HG02884 (cell line): ENCODE measurements at regions not wholly inside any gene's neighbourhood (a gene's known extent, or its start where the extent isn't known, plus 50 kb on each side); places are given as distances from the start of the nearest gene placed in this dataset.

Experiments
- ATAC-seq: cut with Tn5 transposase; IDR thresholded peaks from one replicate; pipeline ENCODE4 v1.9.1; 2021; ENCODE audit warnings: mild to moderate bottlenecking, moderate library complexity; ENCODE audit not compliant: unreplicated experiment

GRCh38 chr13:76153239-76153638, 517.1 kb downstream of the LMO7 start:
- no peak for ATAC-seq

DNA sequence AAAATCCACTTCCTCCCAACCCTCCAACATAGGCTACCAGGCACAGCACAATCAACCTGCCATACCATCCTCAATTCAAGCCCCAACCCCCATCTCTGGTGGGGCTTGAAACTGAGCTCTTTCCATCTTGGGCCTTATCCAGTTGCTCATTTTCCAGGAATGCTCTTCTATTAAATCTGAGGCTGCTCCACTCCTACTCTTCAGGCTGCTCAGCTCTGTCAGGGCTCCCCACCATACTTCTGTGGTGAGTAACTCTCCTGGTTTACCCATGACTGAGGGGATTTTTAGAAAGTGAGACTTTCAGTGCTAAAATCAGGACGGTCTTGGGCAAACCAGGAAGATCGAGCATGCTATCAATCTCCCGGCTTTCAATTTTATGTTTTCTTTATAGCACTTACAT, 512.8 kb downstream of the LMO7 start:
- no peak for ATAC-seq

DNA sequence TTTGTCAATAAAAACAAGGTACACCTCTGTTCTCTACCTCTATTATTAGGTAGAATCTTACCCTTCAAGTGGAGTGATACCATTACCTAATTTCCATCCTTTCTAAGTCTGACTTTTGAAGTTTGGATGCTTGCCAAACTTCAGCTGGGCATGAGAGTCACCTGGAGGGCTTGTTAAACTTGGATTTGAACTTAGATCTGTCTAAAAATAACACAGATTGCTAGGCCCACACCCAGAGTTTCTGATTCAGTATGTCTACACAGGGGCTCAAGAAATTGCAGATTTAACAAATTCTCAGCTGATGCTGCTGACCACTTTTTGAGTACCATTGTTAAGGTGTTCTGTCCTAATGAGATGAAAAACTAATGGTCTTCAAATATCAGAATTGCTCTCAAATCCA, 512.2 kb downstream of the LMO7 start:
- no peak for ATAC-seq

DNA sequence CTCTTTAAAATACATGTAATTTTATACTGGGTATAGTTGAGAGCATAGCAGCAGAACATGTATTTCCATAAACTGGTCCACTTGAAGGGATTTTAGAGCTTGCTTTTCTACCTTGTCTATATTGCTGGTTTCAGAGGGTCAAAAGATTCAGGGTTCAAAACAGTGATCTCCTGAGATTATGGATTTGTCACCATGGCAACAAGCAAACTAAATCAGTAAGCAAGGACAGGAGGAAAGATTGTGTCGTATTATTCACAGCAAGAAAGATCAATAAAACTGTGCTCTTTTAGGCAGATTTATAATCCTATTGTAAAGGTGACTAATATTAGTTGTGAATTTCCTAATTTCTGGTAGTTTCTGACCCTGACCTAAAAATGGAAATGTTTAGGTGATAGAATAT, 496.4 kb downstream of the LMO7 start:
- ATAC-seq, result no peak

GRCh38 chr13:76131551-76131950, 495.4 kb downstream of the LMO7 start:
- no peak for ATAC-seq

DNA sequence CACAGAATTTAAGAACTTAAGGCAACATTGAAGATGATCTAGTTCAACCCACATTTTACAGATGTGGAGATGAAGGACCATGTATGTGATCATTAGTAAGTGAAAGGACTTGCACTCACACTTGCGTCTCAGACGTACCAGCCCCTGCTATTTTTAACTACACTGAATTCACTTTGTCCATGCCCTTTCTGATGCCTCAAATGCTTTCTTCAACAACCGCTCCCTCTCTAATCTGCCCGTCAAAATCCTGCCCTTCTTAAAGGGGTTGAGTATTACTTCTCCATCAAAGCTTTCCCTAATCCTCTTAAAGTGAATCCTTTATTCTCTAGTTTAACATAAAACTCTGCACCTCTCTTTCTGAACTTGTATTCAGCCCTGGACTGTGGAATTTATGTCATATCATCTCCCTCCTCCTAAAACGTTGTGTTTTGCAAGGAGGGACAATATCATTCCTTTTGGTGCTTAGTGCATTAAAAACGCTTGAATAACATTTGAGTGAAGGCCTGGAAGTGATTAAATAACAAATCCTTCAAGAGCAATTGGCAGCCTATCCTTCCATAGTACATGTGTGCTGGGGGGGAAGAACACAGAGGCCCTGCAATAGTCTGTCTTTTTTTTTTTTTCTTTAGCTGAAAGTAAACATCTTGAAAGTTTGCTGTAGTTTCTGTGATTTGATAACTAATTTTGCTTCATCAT, 493.3 kb downstream of the LMO7 start:
- no peak for ATAC-seq

GRCh38 chr13:76127922-76128321, 491.8 kb downstream of the LMO7 start:
- no peak for ATAC-seq

DNA sequence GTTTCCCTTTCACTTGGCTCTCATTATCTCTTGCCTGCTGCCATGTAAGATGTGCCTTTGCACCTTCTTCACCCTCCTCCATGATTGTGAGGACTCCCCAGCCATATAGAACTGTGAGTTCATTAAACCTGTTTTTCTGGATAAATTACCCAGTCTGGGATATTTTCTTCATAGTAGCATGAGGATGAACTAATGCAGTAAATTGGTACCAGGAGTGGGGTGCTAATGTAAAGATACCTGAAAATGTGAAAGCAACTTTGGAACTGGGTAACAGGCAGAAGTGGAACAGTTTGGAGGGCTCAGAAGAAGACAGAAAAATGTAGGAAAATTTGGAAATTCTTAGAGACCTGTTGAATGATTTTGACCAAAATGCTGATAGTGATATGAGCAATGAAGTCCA, 487.4 kb downstream of the LMO7 start:
- no peak for ATAC-seq

- ATAC-seq, result no peak
These were observed 480.7 kb downstream of the LMO7 start for GRCh38 chr13:76116751-76117360.

DNA sequence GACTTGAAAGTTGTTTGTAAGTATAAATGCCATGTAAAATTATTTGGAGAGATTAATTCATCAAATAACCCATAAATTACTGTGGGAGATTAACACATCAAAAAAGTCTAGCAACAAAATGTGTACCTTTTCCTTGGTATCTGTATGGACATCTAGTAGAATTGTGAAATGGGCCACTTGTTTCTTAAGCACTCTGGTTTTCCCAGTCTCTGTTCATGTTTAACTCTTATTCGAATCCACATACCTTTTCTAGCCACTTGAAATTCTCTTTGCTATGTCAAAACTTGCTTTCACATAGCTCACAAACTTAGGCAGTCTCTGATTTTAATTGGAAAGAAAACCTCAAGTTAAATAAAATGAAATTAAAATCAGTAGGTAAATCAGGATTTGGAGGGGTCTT, 470.6 kb downstream of the LMO7 start:
- no peak for ATAC-seq

GRCh38 chr13:76094645-76095044, 458.5 kb downstream of the LMO7 start:
- ATAC-seq, result no peak

GRCh38 chr13:76091076-76091475, 454.9 kb downstream of the LMO7 start:
- ATAC-seq, result no peak

GRCh38 chr13:76086729-76087128, 450.6 kb downstream of the LMO7 start:
- no peak for ATAC-seq

DNA sequence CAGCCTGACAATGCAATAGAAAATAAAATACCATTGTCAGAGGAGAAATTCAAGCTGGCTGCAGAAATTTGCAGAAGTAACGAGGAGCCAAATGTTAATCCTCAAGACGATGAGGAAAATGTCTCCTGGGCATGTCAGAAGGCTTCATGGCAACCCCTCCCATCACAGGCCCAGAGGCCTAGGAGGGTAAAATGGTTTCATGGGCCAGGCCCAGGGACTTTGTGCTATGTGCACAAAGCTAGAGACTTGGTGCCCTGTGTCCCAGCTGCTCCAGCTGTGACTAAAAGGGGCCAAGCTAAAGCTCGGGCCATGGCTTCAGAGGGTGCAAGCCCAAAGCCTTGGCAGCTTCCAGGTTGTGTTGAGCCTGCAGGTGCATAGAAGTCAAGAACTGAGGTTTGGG, 431.7 kb downstream of the LMO7 start:
- no peak for ATAC-seq

DNA sequence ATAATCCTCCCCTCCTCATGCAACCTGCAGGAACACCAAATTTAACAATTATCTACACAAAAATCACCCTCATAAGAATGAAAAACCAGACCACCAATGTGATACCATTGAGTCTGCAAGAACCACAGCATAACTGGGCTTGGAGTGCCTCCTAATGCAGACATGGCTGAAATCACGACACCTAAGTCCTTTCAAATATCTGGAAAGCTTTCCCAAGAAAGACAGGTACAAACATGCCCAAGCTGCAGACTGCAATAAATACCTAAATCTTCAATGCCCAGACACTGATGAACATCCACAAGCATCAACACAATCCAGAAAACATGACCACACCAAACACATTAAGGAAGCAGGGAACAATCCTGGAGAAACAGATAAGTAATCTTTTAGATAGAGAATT, 417.1 kb downstream of the LMO7 start:
- no peak for ATAC-seq

DNA sequence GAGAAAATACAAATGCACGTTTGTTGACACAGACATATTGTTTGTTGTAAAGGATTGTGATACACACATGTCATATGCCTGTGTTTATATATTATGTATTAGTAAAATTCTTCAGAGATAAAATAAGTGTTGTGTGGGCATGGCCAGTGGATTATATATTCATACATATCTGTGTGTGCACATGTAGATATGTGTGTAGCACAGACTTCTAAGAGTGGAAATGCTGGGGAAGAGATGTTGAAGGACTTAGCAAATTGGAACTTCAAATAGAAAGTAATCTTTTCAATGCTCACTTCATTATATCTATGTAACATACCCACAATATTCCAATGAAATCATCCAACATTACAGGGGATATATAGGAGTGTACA, 413.2 kb downstream of the LMO7 start:
- ATAC-seq, result no peak

DNA sequence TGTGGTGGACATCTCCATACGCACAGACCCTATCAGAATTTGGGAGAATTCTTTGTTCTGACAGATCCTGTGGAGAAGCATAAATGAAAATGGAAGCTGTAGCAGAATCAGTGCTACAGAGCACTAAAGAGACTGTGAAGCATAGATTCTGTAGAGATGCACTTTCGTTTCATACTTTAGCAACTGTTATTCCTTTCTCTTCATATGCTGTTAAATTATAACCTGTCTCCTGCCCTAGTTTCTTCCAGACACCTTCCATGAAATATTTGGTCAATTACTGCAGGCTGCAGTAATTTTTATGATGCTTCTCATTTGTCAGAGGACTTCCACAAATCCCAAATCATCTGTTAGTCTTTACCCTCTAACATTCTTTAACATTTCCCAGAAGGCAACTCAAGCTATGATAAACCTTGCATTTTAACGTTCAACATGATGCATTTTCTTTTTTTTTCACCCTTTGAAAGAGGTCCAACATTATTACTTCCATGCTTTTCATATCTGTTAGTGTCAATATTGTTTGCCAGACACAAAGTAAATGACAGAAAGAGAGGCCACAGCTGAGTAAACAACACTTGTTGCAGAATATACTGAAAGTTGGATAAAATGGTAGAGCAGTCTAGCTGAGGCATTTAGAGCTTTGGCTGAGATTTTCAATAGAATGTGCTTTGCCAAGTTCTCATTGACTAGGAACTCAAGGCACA, 412.7 kb downstream of the LMO7 start:
- no peak for ATAC-seq

DNA sequence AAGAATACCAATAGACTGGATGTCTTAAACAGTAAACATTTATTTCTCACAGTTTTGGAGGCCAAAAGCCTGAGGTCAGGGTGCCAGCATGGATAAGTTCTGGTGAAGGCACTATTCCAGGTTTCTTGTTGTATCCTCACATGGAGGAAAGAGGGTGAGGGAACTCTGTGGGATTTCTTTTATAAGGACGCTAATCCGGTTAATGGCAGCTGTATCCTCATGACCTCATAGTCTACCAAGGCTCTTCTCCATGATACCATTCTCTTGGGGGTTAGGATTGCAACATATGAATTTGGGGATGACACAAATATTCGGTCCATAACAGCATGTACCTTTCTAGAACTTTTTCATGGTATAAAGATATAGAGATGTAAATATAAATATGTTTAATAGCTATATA, 412.0 kb downstream of the LMO7 start:
- ATAC-seq, result no peak

GRCh38 chr13:76043874-76044273, 407.7 kb downstream of the LMO7 start:
- no peak for ATAC-seq

DNA sequence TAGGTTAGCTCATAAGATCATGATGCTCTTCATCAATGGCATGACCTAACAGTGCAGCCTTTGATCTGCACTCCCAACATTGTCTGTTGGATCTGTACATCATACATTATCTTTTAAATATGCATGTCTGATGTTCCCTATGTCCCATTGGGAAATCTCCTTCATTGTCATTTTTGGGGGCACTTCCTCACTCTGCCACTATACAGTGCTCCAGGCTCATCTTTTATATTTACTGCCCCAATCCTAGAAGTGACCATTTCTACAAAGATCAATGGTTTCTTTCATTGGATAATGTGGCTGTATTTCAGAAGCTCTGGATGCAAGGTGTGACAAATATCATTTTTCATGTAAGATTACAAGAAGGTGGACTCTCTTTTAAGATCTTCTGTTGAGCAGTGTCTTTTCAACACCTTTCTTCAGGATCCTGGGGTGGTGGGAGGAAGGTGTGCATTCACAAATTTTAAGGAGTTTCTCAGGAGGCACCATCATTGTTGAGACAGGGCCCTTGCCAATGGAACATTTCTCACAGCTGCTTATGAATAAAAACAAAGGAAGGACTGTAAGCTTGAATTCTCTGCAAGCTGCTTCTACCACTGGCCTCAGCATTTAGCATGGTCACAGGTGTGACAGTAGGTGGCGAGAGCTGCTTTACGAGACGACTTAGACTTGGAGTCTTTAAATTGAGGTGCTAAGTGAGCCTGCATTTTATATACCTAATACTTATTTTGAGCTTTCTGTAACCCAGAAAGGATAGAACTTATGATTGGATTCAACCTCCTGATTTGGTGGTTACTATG, 403.0 kb downstream of the LMO7 start:
- ATAC-seq, result no peak

- no peak for ATAC-seq
These were observed 400.0 kb downstream of the LMO7 start for GRCh38 chr13:76036176-76036575.

- no peak for ATAC-seq
These were observed 399.6 kb downstream of the LMO7 start for GRCh38 chr13:76035711-76036110.
